ENCODE measurements at regions not wholly inside any gene's neighbourhood (a gene's known extent, or its start where the extent isn't known, plus 50 kb on each side); places are given as distances from the start of the nearest gene placed in this dataset.

DNA sequence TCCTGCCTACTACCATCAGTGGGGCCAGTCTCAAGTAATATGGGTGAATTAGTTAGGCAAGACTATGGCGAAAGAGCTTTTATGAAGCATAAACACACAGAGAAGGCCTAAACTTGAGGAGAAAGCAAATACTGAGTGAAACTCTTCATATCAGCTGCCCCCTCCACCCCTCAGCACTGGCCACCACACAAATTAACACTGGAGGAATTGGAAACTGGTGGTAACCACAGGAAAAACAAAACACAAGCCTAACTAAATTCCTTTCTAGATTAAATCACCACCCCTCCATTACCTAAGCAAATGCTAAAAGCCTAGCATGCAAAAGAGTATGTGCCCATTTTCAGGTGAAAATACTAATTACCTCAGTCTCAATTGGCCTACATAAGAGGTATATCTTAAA lies 774.7 kb upstream of the NECTIN3 start:
- TF ChIP-seq, protein P1, sequence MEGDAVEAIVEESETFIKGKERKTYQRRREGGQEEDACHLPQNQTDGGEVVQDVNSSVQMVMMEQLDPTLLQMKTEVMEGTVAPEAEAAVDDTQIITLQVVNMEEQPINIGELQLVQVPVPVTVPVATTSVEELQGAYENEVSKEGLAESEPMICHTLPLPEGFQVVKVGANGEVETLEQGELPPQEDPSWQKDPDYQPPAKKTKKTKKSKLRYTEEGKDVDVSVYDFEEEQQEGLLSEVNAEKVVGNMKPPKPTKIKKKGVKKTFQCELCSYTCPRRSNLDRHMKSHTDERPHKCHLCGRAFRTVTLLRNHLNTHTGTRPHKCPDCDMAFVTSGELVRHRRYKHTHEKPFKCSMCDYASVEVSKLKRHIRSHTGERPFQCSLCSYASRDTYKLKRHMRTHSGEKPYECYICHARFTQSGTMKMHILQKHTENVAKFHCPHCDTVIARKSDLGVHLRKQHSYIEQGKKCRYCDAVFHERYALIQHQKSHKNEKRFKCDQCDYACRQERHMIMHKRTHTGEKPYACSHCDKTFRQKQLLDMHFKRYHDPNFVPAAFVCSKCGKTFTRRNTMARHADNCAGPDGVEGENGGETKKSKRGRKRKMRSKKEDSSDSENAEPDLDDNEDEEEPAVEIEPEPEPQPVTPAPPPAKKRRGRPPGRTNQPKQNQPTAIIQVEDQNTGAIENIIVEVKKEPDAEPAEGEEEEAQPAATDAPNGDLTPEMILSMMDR (IDR thresholded peaks at IDR 0.05) = no peak
- TF ChIP-seq POLR2A (IDR thresholded peaks at IDR 0.05) = no peak

Measured in Peyer's patch (tissue), 4 donors.